HEK293 (cell line): ENCODE measurements at regions not wholly inside any gene's neighbourhood (a gene's known extent, or its start where the extent isn't known, plus 50 kb on each side); places are given as distances from the start of the nearest gene placed in this dataset.

Experiments
- CTCF ChIA-PET: fragments of 350-600 bp; formaldehyde crosslinking; extraction: SDS; loops from one replicate; lab custom pipeline; 2021; ENCODE audit warnings: antibody characterized with exemption; lab: Yijun Ruan, JAX
- POLR2A ChIA-PET: fragments of 300-600 bp; formaldehyde crosslinking; extraction: SDS; loops from one replicate; lab custom pipeline; 2020; ENCODE audit warnings: antibody characterized with exemption, inconsistent platforms; lab: Yijun Ruan, JAX
- H3K27ac ChIP-seq: fragments of 200-500 bp; sonication (Bioruptor generic); 2 replicates; pipeline ENCODE4 v1.5.1; 2014; ENCODE audit warnings: low read depth, low read length, control low read depth, inconsistent platforms; ENCODE audit errors: extremely low read depth
- H3K36me3 ChIP-seq, 2 experiments: fragments of 200-500 bp in 1 of 2; sonication (Bioruptor generic) in 1 of 2; 1 replicate in 1 of 2; 2 replicates in 1 of 2; pipeline ENCODE4 v1.5.1; 2014 to 2017; ENCODE audit warnings: inconsistent platforms in 2 of 2, low read length in 2 of 2; ENCODE audit not compliant: control insufficient read depth in 2 of 2, insufficient read depth in 1 of 2
- H3K4me1 ChIP-seq: fragments of 200-500 bp; sonication (Bioruptor generic); 2 replicates; pipeline ENCODE4 v1.5.1; 2014; ENCODE audit warnings: mild to moderate bottlenecking, low read length, inconsistent platforms; ENCODE audit not compliant: control insufficient read depth, insufficient read depth
- H3K4me3 ChIP-seq: 2 replicates; pipeline ENCODE4 v1.5.1; 2011; ENCODE audit warnings: low read depth, mild to moderate bottlenecking, control low read depth, low read length, moderate library complexity
- H3K9me3 ChIP-seq: fragments of 200-500 bp; sonication (Bioruptor generic); 2 replicates; pipeline ENCODE4 v1.5.1; 2014; ENCODE audit warnings: low read depth, low read length, inconsistent platforms; ENCODE audit not compliant: control insufficient read depth, insufficient read depth
- IKZF3 ChIP-seq: fragments of 450-650 bp; IDR thresholded peaks from 2 replicates; pipeline ENCODE4 v1.5.0; 2018; ENCODE audit warnings: missing biosample characterization, mild to moderate bottlenecking, missing genetic modification characterization, moderate library complexity
- KLF10 ChIP-seq: fragments of 450-650 bp; IDR thresholded peaks from 2 replicates; pipeline ENCODE4 v1.5.1; 2018; ENCODE audit warnings: missing biosample characterization, mild to moderate bottlenecking, missing genetic modification characterization
- KLF7 ChIP-seq: fragments of 450-650 bp; formaldehyde crosslinking; IDR thresholded peaks from 2 replicates; pipeline ENCODE4 v1.5.1; 2016; ENCODE audit warnings: missing biosample characterization, missing genetic modification characterization, borderline replicate concordance
- KLF9 ChIP-seq: fragments of 450-650 bp; formaldehyde crosslinking; IDR thresholded peaks from 2 replicates; pipeline ENCODE4 v1.5.1; 2016; ENCODE audit warnings: missing biosample characterization, missing genetic modification characterization, low read depth
- OSR2 ChIP-seq: fragments of 450-650 bp; formaldehyde crosslinking; IDR thresholded peaks from 2 replicates; pipeline ENCODE4 v1.5.1; 2016; ENCODE audit warnings: missing biosample characterization, missing genetic modification characterization
- PRDM1 ChIP-seq: fragments of 450-650 bp; formaldehyde crosslinking; IDR thresholded peaks from 2 replicates; pipeline ENCODE4; 2016; ENCODE audit warnings: missing biosample characterization, missing genetic modification characterization
- REPIN1 ChIP-seq: fragments of 450-650 bp; formaldehyde crosslinking; IDR thresholded peaks from 2 replicates; pipeline ENCODE4 v1.5.1; 2017; ENCODE audit warnings: missing biosample characterization, missing genetic modification characterization, low read depth
- SCRT1 ChIP-seq: fragments of 450-650 bp; formaldehyde crosslinking; IDR thresholded peaks from 2 replicates; pipeline ENCODE4 v1.5.1; 2016; ENCODE audit warnings: missing biosample characterization, missing genetic modification characterization, borderline replicate concordance
- SCRT2 ChIP-seq: fragments of 450-650 bp; formaldehyde crosslinking; IDR thresholded peaks from 2 replicates; pipeline ENCODE4 v1.5.1; 2016; ENCODE audit warnings: missing biosample characterization, missing genetic modification characterization
- YY1 ChIP-seq: fragments of 450-650 bp; formaldehyde crosslinking; IDR thresholded peaks from 2 replicates; pipeline ENCODE4 v1.5.1; 2018; ENCODE audit warnings: missing biosample characterization, missing genetic modification characterization
- YY2 ChIP-seq: fragments of 450-650 bp; formaldehyde crosslinking; IDR thresholded peaks from 2 replicates; pipeline ENCODE4 v1.5.1; 2016; ENCODE audit warnings: missing biosample characterization, missing genetic modification characterization
- ZBTB17 ChIP-seq: fragments of 450-650 bp; formaldehyde crosslinking; IDR thresholded peaks from 2 replicates; pipeline ENCODE4 v1.5.1; 2016; ENCODE audit warnings: missing biosample characterization, missing genetic modification characterization
- ZBTB7A ChIP-seq: fragments of 450-650 bp; formaldehyde crosslinking; IDR thresholded peaks from 2 replicates; pipeline ENCODE4 v1.5.1; 2016; ENCODE audit warnings: low read depth, missing biosample characterization, missing genetic modification characterization
- ZFP41 ChIP-seq: fragments of 450-650 bp; formaldehyde crosslinking; IDR thresholded peaks from 2 replicates; pipeline ENCODE4 v1.5.1; 2016; ENCODE audit warnings: missing biosample characterization, missing genetic modification characterization, borderline replicate concordance
- ZNF324 ChIP-seq: fragments of 450-650 bp; formaldehyde crosslinking; IDR thresholded peaks from 2 replicates; pipeline ENCODE4 v1.5.1; 2016; ENCODE audit warnings: missing biosample characterization, missing genetic modification characterization
- ZNF335 ChIP-seq: fragments of 450-650 bp; formaldehyde crosslinking; conservative IDR thresholded peaks from 2 replicates; pipeline ENCODE4 v1.5.1; 2016; ENCODE audit warnings: missing biosample characterization, missing genetic modification characterization
- ZNF561 ChIP-seq: fragments of 450-650 bp; IDR thresholded peaks from 2 replicates; pipeline ENCODE4 v1.5.1; 2018; ENCODE audit warnings: missing biosample characterization, missing genetic modification characterization, borderline replicate concordance
- ZNF624 ChIP-seq: fragments of 450-650 bp; formaldehyde crosslinking; IDR thresholded peaks from 2 replicates; pipeline ENCODE4 v1.5.1; 2017; ENCODE audit warnings: missing biosample characterization, missing genetic modification characterization
- ZNF768 ChIP-seq: fragments of 450-650 bp; formaldehyde crosslinking; IDR thresholded peaks from 2 replicates; pipeline ENCODE4 v1.5.1; 2018; ENCODE audit warnings: missing biosample characterization, mild to moderate bottlenecking, missing genetic modification characterization
- TF ChIP-seq, protein P1 (sequence below): fragments of 450-650 bp; formaldehyde crosslinking; IDR thresholded peaks from 2 replicates; pipeline ENCODE4 v1.5.1; 2016; ENCODE audit warnings: missing biosample characterization, missing genetic modification characterization
- TF ChIP-seq, protein P2 (sequence below): fragments of 450-650 bp; formaldehyde crosslinking; IDR thresholded peaks from 2 replicates; pipeline ENCODE4 v1.5.1; 2016; ENCODE audit warnings: missing biosample characterization, missing genetic modification characterization, low read depth
- TF ChIP-seq, protein P3 (sequence below): fragments of 450-650 bp; formaldehyde crosslinking; IDR thresholded peaks from 2 replicates; pipeline ENCODE4 v1.5.1; 2017; ENCODE audit warnings: missing biosample characterization, missing genetic modification characterization
- TF ChIP-seq, protein P4 (sequence below): fragments of 450-650 bp; formaldehyde crosslinking; IDR thresholded peaks from 2 replicates; pipeline ENCODE4 v1.5.1; 2017; ENCODE audit warnings: missing biosample characterization, missing genetic modification characterization
- TF ChIP-seq, protein P5 (sequence below): fragments of 450-650 bp; formaldehyde crosslinking; IDR thresholded peaks from 2 replicates; pipeline ENCODE4 v1.5.1; 2016; ENCODE audit warnings: missing biosample characterization, missing genetic modification characterization
- TF ChIP-seq, protein P6 (sequence below): IDR thresholded peaks from 2 replicates; pipeline ENCODE4 v1.6.1; 2011; ENCODE audit warnings: mild to moderate bottlenecking, low read depth, low read length, borderline replicate concordance

DNA sequence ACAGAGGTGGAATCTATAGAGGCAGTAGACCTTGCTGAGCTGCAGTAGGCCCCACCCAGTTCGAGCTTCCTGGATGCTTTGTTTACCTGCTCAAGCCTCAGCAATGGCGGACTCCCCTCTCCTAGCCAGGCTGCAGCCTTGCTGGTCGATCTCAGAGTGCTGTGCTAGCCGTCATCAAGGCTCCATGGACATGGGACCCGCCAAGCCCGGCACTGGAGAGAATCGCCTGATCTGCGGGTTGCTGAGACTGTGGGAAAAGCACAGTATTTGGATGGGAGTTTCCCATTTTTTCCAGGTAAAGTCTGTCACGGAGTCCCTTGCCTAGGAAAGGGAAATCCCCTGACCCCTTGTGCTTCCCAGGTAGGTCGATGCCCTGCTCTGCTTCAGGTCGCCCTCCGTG lies 124.8 kb upstream of the KLF8 start:
- POLR2A ChIA-PET = no interaction called here
- Histone ChIP-seq H3K4me3 (no peak overlapping the region), H3K27ac (no peak overlapping the region)

DNA sequence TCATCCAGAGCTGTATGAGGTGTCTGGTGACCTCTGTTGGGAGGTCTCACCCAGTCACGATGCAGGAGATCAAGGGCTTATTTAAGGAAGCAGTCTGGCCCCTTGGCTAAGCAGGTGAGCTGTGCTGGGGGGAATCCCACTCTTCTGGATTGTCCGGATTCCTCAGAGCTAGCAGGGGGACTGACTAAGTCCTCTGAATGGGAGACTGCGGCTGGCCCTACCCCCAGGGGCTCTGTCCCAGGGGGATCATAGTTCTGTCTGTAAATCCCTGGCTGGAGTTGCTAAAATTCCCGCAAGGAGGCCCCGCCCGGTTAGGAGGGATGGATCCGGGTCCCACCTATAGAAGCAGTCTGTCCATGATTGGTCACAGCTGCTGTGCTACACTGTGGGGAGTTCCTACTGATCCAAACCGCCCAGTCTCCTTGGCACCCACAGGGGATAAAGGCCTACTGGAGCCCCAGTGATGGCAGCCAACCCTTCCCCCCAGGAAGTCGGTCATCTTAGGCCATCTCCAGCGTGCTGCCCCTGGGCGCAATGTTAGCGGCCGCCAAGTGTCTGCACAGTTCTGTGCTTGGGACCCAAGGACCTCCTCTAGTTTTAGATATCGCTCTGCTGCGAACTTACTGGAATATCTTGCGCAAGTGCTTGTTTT lies 118.2 kb upstream of the KLF8 start:
- Histone ChIP-seq H3K36me3 (no peaks in the 10 kb centered on the region), H3K4me1 (no peaks in the 10 kb centered on the region), H3K9me3 (no peaks in the 10 kb centered on the region), H3K4me3 (no peak overlapping the region), H3K27ac (no peak overlapping the region)
- TF ChIP-seq ZNF561 = no peak
- no peak for TF ChIP-seq YY1
- TF ChIP-seq SCRT2 (tag by site-specific recombination) = no peak
- no peak for TF ChIP-seq KLF10 (tag by site-specific recombination)
- no peak for TF ChIP-seq YY2 (tag by site-specific recombination)
- TF ChIP-seq SCRT1 = no peak
- no peak for TF ChIP-seq KLF7
- TF ChIP-seq, protein P1, sequence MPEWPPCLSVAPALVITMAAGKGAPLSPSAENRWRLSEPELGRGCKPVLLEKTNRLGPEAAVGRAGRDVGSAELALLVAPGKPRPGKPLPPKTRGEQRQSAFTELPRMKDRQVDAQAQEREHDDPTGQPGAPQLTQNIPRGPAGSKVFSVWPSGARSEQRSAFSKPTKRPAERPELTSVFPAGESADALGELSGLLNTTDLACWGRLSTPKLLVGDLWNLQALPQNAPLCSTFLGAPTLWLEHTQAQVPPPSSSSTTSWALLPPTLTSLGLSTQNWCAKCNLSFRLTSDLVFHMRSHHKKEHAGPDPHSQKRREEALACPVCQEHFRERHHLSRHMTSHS (tag by site-specific recombination) = no peak
- TF ChIP-seq, protein P2, sequence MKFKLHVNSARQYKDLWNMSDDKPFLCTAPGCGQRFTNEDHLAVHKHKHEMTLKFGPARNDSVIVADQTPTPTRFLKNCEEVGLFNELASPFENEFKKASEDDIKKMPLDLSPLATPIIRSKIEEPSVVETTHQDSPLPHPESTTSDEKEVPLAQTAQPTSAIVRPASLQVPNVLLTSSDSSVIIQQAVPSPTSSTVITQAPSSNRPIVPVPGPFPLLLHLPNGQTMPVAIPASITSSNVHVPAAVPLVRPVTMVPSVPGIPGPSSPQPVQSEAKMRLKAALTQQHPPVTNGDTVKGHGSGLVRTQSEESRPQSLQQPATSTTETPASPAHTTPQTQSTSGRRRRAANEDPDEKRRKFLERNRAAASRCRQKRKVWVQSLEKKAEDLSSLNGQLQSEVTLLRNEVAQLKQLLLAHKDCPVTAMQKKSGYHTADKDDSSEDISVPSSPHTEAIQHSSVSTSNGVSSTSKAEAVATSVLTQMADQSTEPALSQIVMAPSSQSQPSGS (tag by site-specific recombination) = no peak
- TF ChIP-seq ZNF624 (tag by site-specific recombination) = no peak
- TF ChIP-seq, protein P3, sequence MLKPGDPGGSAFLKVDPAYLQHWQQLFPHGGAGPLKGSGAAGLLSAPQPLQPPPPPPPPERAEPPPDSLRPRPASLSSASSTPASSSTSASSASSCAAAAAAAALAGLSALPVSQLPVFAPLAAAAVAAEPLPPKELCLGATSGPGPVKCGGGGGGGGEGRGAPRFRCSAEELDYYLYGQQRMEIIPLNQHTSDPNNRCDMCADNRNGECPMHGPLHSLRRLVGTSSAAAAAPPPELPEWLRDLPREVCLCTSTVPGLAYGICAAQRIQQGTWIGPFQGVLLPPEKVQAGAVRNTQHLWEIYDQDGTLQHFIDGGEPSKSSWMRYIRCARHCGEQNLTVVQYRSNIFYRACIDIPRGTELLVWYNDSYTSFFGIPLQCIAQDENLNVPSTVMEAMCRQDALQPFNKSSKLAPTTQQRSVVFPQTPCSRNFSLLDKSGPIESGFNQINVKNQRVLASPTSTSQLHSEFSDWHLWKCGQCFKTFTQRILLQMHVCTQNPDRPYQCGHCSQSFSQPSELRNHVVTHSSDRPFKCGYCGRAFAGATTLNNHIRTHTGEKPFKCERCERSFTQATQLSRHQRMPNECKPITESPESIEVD = no peak
- TF ChIP-seq, protein P4, sequence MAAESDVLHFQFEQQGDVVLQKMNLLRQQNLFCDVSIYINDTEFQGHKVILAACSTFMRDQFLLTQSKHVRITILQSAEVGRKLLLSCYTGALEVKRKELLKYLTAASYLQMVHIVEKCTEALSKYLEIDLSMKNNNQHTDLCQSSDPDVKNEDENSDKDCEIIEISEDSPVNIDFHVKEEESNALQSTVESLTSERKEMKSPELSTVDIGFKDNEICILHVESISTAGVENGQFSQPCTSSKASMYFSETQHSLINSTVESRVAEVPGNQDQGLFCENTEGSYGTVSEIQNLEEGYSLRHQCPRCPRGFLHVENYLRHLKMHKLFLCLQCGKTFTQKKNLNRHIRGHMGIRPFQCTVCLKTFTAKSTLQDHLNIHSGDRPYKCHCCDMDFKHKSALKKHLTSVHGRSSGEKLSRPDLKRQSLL (tag by site-specific recombination) = no peak
- ChIA-PET CTCF (no interaction called here), POLR2A (no interaction called here)

More for the DNA sequence above, 124.8 kb upstream of the KLF8 start:
- no peak for TF ChIP-seq ZBTB7A (tag by site-specific recombination)
- TF ChIP-seq ZBTB17 = peak; percentile 87
- Histone ChIP-seq H3K9me3 (no peaks in the 10 kb centered on the region), H3K4me1 (no peaks in the 10 kb centered on the region), H3K36me3 (no peaks in the 10 kb centered on the region)
- CTCF ChIA-PET = no interaction called here

DNA sequence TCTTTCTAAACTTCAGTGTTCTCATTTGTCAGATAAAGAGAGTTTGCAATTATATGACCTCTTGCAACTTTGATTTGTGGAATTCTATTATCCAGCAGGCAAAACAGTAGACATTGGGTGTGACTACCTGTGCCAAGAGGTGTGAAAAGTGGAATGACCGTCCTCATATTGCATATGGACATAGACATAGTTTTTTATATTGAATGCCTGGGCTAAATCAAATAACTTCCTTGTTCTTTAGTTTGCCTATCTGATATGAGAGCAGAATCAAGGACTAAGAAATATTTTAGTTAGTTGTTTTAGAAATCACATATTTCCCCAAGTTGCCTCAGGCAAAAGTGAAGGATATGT lies 117.7 kb upstream of the KLF8 start:
- Histone ChIP-seq H3K36me3 (no peaks in the 10 kb centered on the region), H3K9me3 (no peaks in the 10 kb centered on the region), H3K27ac (no peak overlapping the region), H3K4me3 (no peak overlapping the region), H3K4me1 (no peaks in the 10 kb centered on the region)
- ChIA-PET POLR2A (no interaction called here), CTCF (no interaction called here)
- TF ChIP-seq KLF9 (tag by site-specific recombination) = no peak
- no peak for TF ChIP-seq ZNF335 (tag by site-specific recombination)
- no peak for TF ChIP-seq PRDM1 (tag by site-specific recombination)
- TF ChIP-seq, protein P5, sequence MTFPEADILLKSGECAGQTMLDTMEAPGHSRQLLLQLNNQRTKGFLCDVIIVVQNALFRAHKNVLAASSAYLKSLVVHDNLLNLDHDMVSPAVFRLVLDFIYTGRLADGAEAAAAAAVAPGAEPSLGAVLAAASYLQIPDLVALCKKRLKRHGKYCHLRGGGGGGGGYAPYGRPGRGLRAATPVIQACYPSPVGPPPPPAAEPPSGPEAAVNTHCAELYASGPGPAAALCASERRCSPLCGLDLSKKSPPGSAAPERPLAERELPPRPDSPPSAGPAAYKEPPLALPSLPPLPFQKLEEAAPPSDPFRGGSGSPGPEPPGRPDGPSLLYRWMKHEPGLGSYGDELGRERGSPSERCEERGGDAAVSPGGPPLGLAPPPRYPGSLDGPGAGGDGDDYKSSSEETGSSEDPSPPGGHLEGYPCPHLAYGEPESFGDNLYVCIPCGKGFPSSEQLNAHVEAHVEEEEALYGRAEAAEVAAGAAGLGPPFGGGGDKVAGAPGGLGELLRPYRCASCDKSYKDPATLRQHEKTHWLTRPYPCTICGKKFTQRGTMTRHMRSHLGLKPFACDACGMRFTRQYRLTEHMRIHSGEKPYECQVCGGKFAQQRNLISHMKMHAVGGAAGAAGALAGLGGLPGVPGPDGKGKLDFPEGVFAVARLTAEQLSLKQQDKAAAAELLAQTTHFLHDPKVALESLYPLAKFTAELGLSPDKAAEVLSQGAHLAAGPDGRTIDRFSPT (tag by site-specific recombination) = no peak
- TF ChIP-seq OSR2 (tag by site-specific recombination) = no peak
- TF ChIP-seq IKZF3 (tag by site-specific recombination) = no peak
- TF ChIP-seq ZNF324 = no peak
- TF ChIP-seq ZFP41 (tag by site-specific recombination) = no peak
- TF ChIP-seq REPIN1 (tag by site-specific recombination) = no peak
- TF ChIP-seq, protein P6, sequence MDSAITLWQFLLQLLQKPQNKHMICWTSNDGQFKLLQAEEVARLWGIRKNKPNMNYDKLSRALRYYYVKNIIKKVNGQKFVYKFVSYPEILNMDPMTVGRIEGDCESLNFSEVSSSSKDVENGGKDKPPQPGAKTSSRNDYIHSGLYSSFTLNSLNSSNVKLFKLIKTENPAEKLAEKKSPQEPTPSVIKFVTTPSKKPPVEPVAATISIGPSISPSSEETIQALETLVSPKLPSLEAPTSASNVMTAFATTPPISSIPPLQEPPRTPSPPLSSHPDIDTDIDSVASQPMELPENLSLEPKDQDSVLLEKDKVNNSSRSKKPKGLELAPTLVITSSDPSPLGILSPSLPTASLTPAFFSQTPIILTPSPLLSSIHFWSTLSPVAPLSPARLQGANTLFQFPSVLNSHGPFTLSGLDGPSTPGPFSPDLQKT = no peak
- no peak for TF ChIP-seq KLF10 (tag by site-specific recombination)
- no peak for TF ChIP-seq ZNF624 (tag by site-specific recombination)
- no peak for TF ChIP-seq ZNF768 (tag by site-specific recombination)
